HG03565 (cell line): ENCODE measurements at regions not wholly inside any gene's neighbourhood (a gene's known extent, or its start where the extent isn't known, plus 50 kb on each side); places are given as distances from the start of the nearest gene placed in this dataset.
"Not testable (repeated sequence)": the region's sequence is repeated elsewhere in the genome, so short reads cannot be mapped to it uniquely, and the experiment has no call there.

Source experiments
- ATAC-seq: cut with Tn5 transposase; IDR thresholded peaks from one replicate; pipeline ENCODE4 v1.9.1; 2021; ENCODE audit warnings: mild to moderate bottlenecking, moderate library complexity; ENCODE audit not compliant: unreplicated experiment

GRCh38 chr12:91773749-91774429 lies 371.8 kb downstream of the BTG1 start:
- no peak for ATAC-seq

- no peak for ATAC-seq
Observed at GRCh38 chr12:91772411-91772810, 373.2 kb downstream of the BTG1 start.

GRCh38 chr12:91769736-91770135 lies 375.9 kb downstream of the BTG1 start:
- no peak for ATAC-seq

- ATAC-seq, result no peak
Observed at GRCh38 chr12:91767237-91767636, 378.4 kb downstream of the BTG1 start.

GRCh38 chr12:91766454-91766853 lies 379.2 kb downstream of the BTG1 start:
- no peak for ATAC-seq

GRCh38 chr12:91763654-91764370 lies 381.8 kb downstream of the BTG1 start:
- ATAC-seq, result no peak

GRCh38 chr12:91753649-91754048 lies 392.0 kb downstream of the BTG1 start:
- ATAC-seq, result no peak

- ATAC-seq, result no peak
Observed at GRCh38 chr12:91746976-91747375, 398.7 kb downstream of the BTG1 start.

GRCh38 chr12:91744597-91744996 lies 401.0 kb downstream of the BTG1 start:
- no peak for ATAC-seq

GRCh38 chr12:91743704-91744321 lies 401.8 kb downstream of the BTG1 start:
- no peak for ATAC-seq

- ATAC-seq, result no peak
Observed at GRCh38 chr12:91743280-91743679, 402.4 kb downstream of the BTG1 start.

GRCh38 chr12:91741932-91742331 lies 403.7 kb downstream of the BTG1 start:
- ATAC-seq, result no peak

- ATAC-seq, result not testable (repeated sequence)
Observed at GRCh38 chr12:91733846-91734245, 411.8 kb downstream of the BTG1 start.

GRCh38 chr12:91732086-91732485 lies 413.6 kb downstream of the BTG1 start:
- no peak for ATAC-seq

- ATAC-seq, result no peak
Observed at GRCh38 chr12:91729543-91729942, 416.1 kb downstream of the BTG1 start.

GRCh38 chr12:91723191-91723590 lies 422.5 kb downstream of the BTG1 start:
- no peak for ATAC-seq

GRCh38 chr12:91722072-91722471 lies 423.6 kb downstream of the BTG1 start:
- peak; percentile 58 for ATAC-seq

- ATAC-seq, result no peak
Observed at GRCh38 chr12:91721023-91721422, 424.6 kb downstream of the BTG1 start.

GRCh38 chr12:91718326-91718725 lies 427.3 kb downstream of the BTG1 start:
- no peak for ATAC-seq

GRCh38 chr12:91717804-91718203 lies 427.8 kb downstream of the BTG1 start:
- no peak for ATAC-seq

- ATAC-seq, result not testable (repeated sequence)
Observed at GRCh38 chr12:91711925-91712324, 433.7 kb downstream of the BTG1 start.

GRCh38 chr12:91706466-91706865 lies 439.2 kb downstream of the BTG1 start:
- ATAC-seq, result no peak
